Lower leg skin (tissue), 3 donors: ENCODE measurements at regions not wholly inside any gene's neighbourhood (a gene's known extent, or its start where the extent isn't known, plus 50 kb on each side); places are given as distances from the start of the nearest gene placed in this dataset.

Experiments
- CTCF ChIP-seq, 3 donors: fragments of 450-650 bp; IDR thresholded peaks; one replicate each; pipeline ENCODE4 v1.5.1; 2016; ENCODE audit warnings: antibody characterized with exemption in 3 of 3, mild to moderate bottlenecking in 3 of 3, moderate library complexity in 2 of 3
- POLR2A ChIP-seq, 2 donors: fragments of 450-650 bp; IDR thresholded peaks; one replicate each; pipeline ENCODE4 v1.6.1; 2016 to 2017; ENCODE audit warnings: antibody characterized with exemption in 2 of 2, mild to moderate bottlenecking in 1 of 2, moderate library complexity in 1 of 2

GRCh38 chr4:170803492-170803891, 713.7 kb upstream of the AADAT start:
- no peak for TF ChIP-seq CTCF (IDR thresholded peaks at IDR 0.05)
- TF ChIP-seq POLR2A (IDR thresholded peaks at IDR 0.05), result no peak
